ENCODE measurements at regions not wholly inside any gene's neighbourhood (a gene's known extent, or its start where the extent isn't known, plus 50 kb on each side); places are given as distances from the start of the nearest gene placed in this dataset.

DNA sequence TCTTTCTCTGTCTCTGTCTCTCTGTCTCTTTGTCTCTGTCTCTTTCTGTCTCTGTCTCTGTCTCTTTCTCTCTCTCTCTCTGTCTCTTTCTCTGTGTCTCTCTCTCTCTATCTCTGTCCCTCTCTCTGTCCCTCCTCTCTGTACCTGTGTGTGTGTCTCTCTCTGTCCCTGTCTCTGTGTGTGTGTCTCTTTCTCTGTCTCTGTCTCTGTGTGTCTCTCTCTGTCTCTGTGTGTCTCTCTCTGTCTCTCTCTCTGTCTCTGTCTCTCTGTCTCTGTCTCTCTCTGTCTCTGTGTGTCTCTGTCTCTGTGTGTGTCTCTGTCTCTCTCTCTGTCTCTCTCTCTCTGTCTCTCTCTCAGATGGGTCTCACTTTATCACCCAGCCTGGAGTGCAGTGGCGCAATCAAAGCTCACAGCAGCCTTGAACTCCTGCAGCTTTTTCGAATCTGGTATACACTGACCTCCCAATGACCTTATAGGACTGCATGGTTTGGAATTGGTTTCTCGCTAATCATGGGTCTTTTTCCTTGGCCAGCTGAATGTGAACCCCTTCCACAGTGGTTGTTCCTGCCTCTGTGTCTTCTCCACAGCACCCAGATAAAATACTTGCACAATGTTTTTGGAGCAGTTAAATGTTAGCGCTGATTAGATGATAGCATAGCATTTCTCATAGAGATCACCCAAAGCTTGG is 102.6 kb upstream of the KLHL25 start:
- TF ChIP-seq ZNF274 (IDR thresholded peaks at IDR 0.05; ENCODE audit: low read depth, low read length): no peak
- TF ChIP-seq YY1 (IDR thresholded peaks at IDR 0.05; ENCODE audit: insufficient read depth, insufficient read length): no peak
- no peak for TF ChIP-seq SUZ12 (IDR thresholded peaks at IDR 0.05; ENCODE audit: extremely low read depth, insufficient read depth, insufficient read length)
